ENCODE measurements at regions not wholly inside any gene's neighbourhood (a gene's known extent, or its start where the extent isn't known, plus 50 kb on each side); places are given as distances from the start of the nearest gene placed in this dataset.

GRCh38 chr13:85282876-85283275 lies 516.3 kb downstream of the SLITRK6 start:
- no peak for DNase-seq (ENCODE audit: low spot score)
- no peak for TF ChIP-seq CTCF (IDR thresholded peaks at IDR 0.05; ENCODE audit: borderline replicate concordance, control extremely low read depth, extremely low read depth, insufficient read depth, missing control alignments)
- in situ Hi-C loops (cut with MboI; ENCODE audit: low sequenced_read_pairs, unreplicated experiment): no loop called here

GRCh38 chr13:85278851-85279250 lies 520.4 kb downstream of the SLITRK6 start:
- TF ChIP-seq CTCF (IDR thresholded peaks at IDR 0.05; ENCODE audit: borderline replicate concordance, control extremely low read depth, extremely low read depth, insufficient read depth, missing control alignments): no peak
- no peak for DNase-seq (ENCODE audit: low spot score)
- in situ Hi-C loops (cut with MboI; ENCODE audit: low sequenced_read_pairs, unreplicated experiment): no loop called here

DNA sequence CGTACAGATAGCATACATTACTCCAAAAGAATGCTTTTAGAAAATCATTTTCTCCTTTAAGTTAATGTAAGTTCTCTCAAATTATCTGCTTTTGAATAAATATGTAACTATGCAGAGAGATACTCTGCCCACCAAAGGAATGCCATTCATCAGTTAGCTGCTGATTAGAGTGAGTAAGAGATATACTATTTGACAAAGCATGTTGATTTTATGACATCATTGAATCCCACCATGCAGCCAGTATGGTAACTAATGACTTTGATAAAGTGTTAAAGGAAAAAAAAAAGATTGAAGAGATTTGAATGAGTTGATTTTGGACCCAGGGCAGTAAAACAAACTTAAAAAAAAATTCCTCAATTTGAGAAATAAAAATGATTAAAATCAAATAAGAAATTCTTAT lies 521.5 kb downstream of the SLITRK6 start:
- in situ Hi-C loops (cut with MboI; ENCODE audit: low sequenced_read_pairs, unreplicated experiment): no loop called here
- TF ChIP-seq CTCF (IDR thresholded peaks at IDR 0.05; ENCODE audit: borderline replicate concordance, control extremely low read depth, extremely low read depth, insufficient read depth, missing control alignments): no peak
- DNase-seq (ENCODE audit: low spot score): no peak

GRCh38 chr13:85266771-85267170 lies 532.4 kb downstream of the SLITRK6 start:
- TF ChIP-seq CTCF (IDR thresholded peaks at IDR 0.05; ENCODE audit: borderline replicate concordance, control extremely low read depth, extremely low read depth, insufficient read depth, missing control alignments): no peak
- in situ Hi-C loops (cut with MboI; ENCODE audit: low sequenced_read_pairs, unreplicated experiment): no loop called here
- no peak for DNase-seq (ENCODE audit: low spot score)

- in situ Hi-C loops (cut with MboI; ENCODE audit: low sequenced_read_pairs, unreplicated experiment): no loop called here
- TF ChIP-seq CTCF (IDR thresholded peaks at IDR 0.05; ENCODE audit: borderline replicate concordance, control extremely low read depth, extremely low read depth, insufficient read depth, missing control alignments): no peak
- no peak for DNase-seq (ENCODE audit: low spot score)
Observed at GRCh38 chr13:85266331-85266730, 532.9 kb downstream of the SLITRK6 start.

DNA sequence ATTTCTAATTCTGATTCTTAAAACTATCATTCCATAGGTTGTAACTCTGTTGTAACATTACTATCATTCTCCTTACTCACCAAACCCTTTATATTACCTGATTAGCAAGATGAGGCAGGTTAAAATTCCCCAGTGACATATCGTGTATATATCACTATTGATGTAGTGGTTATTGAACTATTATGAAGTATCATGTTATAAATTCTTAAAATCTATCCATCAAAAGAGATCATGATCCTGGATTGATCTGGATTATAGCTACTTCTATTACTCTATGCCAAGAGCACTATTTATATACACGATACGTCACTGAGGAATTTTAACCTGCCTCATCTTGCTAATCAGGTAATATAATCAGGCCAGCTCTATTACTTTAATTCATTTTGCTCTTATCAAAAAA lies 533.9 kb downstream of the SLITRK6 start:
- DNase-seq (ENCODE audit: low spot score): no peak
- in situ Hi-C loops (cut with MboI; ENCODE audit: low sequenced_read_pairs, unreplicated experiment): no loop called here
- TF ChIP-seq CTCF (IDR thresholded peaks at IDR 0.05; ENCODE audit: borderline replicate concordance, control extremely low read depth, extremely low read depth, insufficient read depth, missing control alignments): no peak

- in situ Hi-C loops (cut with MboI; ENCODE audit: low sequenced_read_pairs, unreplicated experiment): no loop called here
- no peak for TF ChIP-seq CTCF (IDR thresholded peaks at IDR 0.05; ENCODE audit: borderline replicate concordance, control extremely low read depth, extremely low read depth, insufficient read depth, missing control alignments)
Observed at GRCh38 chr13:85262499-85262898, 536.7 kb downstream of the SLITRK6 start.

More at GRCh38 chr13:85262499-85262898, 536.7 kb downstream of the SLITRK6 start:
- DNase-seq (ENCODE audit: low spot score): no peak

Measured in GM13976 (cell line).